HG02798 (cell line): ENCODE measurements at regions not wholly inside any gene's neighbourhood (a gene's known extent, or its start where the extent isn't known, plus 50 kb on each side); places are given as distances from the start of the nearest gene placed in this dataset.
"Not testable (repeated sequence)": the region's sequence is repeated elsewhere in the genome, so short reads cannot be mapped to it uniquely, and the experiment has no call there.

Experiments used
- ATAC-seq: cut with Tn5 transposase; IDR thresholded peaks from one replicate; pipeline ENCODE4 v1.9.1; 2021; ENCODE audit warnings: mild to moderate bottlenecking; ENCODE audit not compliant: unreplicated experiment, poor library complexity

GRCh38 chr3:174532776-174533175 is 326.4 kb upstream of the NAALADL2 start:
- no peak for ATAC-seq

- ATAC-seq: no peak
These were observed 325.8 kb upstream of the NAALADL2 start for GRCh38 chr3:174533286-174533685.

DNA sequence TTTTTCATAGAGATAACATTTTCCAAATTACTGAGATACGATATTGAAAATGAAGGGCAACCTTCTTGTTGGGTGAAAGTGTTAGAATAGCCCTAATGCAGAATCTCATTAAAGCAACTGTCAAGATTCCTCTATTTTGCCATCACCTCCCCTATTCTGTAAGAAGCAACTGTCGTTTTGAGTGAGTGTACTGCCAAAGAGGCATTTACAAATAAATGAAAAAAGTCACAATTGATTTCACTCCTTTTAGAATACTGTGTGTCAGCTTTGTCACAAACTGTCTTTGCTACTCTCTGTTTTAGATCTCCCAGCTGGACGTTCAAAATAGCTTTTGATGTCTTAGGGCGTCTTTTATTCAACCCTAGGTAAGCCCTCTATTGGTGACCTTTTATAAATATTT is 322.8 kb upstream of the NAALADL2 start:
- ATAC-seq: no peak

DNA sequence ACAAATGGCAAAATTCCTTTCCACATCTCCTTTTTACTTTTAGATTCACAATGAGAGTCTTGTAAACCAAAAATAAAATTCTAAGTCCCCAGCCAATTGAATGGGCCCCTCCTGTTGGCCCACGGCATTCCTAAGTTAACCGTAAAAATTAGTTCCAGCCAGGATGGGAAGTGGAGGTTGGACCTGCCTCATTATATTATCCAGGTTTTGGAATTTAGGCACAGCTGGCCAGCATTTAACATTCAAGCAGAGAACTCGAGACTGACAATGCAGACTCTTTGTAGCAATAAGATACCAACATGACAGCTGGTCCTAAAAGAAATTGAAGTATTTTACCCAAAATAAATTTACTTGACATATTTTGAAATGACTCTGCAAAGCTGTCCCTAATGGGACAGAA is 321.0 kb upstream of the NAALADL2 start:
- ATAC-seq: no peak

DNA sequence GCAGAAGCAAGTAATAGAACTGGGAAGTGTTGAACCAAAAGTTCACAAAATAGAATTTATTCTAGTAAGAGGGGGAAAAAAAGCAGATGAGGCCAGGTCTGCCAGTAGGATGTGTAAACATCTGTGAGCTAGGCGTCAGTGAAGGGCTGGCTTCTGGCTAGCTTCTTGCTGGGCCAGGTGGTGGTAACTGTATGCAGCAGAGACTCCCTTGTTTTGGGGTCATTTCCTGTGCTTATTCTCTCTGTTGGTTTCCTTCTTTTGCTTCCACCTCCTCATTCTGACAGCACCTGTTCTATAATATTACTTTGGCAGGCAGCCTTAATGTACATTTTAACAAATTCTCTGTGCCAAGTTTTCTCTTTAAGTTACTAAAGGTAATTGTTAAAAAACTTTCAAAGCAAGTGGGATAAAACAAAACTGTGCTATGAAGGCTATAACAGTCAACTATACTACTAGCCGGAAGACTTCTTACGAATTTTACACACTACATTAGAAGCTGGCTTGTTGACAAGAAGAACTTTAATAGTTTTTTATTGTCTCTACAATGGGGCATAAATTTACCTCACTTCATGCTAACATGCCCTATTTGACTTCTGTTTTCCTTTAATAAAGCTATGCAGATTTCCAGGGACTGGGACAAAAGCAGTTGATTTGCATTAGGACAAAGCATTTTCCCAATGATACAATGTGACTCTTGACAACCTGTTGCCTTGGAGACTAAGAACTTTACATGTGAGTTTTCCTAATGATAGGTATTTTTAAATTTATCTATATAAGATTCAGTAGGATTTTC is 318.8 kb upstream of the NAALADL2 start:
- ATAC-seq: no peak

DNA sequence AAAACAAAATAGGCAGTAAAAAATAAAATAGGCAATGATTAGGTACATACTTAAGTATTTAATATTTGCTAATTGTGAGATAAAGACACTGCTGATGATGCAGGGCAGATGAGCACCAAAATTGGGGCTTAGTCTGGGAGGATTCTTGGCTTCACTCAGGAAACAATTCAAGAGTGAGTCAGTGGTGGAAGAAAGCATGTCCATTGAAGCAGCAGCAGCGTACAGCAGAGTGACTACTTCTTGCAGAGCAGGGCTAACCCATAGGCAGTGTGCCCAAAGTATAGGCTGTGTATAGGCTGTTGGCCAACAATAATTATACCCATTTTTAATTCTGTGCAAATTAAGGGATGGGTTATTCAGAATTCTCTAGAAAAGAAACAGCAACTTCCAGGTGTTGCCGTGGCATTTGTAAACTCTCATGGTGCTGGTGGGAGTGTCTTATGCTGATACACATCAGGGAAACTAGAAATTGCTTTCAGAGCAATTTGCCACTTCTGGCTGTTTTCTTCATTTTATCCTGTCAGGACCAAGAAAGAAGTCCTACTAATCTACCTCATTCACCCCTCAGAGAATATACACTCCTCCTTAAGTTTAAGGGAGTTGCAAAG is 317.3 kb upstream of the NAALADL2 start:
- no peak for ATAC-seq

GRCh38 chr3:174547801-174548435 is 311.2 kb upstream of the NAALADL2 start:
- no peak for ATAC-seq

- ATAC-seq: no peak
These were observed 310.1 kb upstream of the NAALADL2 start for GRCh38 chr3:174548841-174549623.

DNA sequence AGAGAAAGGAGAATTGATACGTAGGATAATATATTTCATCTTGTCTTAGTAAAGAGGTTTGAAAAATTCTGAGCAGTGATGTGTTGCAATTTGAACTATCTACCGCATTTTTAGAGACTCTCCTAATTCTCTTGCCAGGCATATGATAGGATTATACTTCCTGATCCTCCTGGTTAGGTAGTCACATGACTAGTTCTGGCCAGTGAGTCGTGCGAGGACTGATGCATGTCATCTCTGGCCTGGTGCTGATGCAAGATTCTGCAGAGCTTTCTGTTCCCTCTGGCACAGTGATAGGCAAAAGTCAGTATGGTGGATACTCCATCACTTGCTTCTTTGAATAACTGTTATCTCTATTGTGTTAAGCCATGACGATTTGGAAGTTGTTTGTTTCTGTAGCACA is 277.6 kb upstream of the NAALADL2 start:
- no peak for ATAC-seq

DNA sequence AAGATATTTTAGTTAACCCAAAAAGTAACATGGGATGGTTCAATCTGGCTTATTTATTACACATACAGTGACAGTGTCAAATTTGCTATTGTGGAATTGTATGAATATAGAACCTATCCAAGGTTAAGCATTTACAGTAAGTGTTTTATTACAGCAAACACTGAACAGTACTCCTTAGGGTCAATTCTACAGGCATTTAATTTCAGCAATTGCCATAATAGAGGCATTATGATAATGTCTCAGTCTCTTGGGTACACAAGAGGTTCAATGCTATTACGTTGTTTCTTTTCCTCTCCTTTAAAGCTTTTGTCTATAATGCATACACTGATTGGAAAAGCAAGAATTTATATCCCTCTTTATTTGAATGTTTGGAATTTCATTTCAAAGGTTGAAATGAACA is 275.7 kb upstream of the NAALADL2 start:
- no peak for ATAC-seq

GRCh38 chr3:174587137-174587536 is 272.0 kb upstream of the NAALADL2 start:
- ATAC-seq: not testable (repeated sequence)

DNA sequence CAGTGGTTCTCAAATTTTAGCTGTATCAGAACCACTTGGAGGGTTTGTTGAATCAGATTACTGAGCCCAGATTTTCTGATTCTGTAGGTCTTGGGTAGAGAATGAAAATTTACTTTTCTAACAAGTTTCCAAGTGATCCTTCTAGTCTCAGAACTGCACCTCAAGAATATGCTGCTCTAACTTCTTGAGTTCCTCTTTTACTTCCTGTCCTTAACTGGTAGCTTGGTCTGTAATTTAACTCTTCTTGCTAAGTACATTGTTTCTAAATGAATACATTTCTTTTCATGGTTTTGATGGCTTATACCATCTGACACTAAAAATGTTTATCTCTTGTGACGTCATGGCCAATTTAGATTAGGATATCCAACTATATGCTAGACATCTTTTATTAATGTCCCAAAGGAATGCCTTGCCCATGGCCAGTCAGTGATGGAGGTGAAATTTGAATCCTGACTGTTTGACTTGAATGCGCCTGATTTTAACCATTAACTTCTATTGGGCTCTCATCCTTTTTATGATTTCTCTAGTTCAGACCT is 262.6 kb upstream of the NAALADL2 start:
- ATAC-seq: no peak

DNA sequence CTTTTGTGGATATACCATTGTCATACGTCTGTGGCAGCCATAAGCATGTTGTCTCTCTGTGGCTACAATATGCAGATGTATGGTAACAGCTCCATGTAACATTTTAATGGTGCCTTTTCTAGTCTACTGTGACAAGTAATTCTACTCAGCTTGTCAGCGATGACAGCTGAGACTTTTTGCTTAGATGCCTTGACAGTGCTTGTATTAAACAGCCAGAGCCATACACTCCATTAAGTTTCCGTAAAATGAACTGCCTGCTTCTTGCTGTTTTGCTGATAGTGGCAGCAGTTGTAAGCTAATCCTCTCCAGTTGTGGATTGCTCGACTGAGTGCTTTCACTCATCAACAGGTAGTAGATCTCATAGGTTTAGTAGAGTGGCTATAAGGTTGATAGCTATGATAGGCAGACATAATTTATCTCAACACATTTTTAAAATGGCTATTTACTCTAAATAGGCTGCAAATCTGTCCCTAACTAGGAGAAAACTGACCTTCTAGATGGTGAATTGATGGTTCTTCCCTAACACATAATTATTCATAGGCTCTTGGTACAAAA is 260.2 kb upstream of the NAALADL2 start:
- no peak for ATAC-seq

DNA sequence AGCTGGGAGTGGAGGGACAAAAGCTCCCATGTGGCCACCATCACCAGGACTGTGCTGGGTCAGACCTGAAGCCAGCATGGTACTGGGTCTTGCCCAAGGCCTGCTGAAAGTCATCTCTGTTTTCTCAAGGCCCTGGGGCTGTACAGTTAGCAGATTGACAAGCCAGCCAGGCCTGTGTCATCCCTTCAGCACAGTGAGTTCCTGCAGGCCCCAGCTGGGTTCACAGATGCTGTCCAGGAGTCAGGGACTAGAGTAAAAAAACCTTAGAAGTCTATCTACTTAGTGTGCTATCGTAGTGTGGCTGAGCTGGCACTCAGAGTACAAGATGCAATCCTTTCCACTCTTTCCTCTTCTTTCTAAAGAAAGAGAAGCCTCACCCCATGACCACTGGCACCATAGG is 246.0 kb upstream of the NAALADL2 start:
- no peak for ATAC-seq

DNA sequence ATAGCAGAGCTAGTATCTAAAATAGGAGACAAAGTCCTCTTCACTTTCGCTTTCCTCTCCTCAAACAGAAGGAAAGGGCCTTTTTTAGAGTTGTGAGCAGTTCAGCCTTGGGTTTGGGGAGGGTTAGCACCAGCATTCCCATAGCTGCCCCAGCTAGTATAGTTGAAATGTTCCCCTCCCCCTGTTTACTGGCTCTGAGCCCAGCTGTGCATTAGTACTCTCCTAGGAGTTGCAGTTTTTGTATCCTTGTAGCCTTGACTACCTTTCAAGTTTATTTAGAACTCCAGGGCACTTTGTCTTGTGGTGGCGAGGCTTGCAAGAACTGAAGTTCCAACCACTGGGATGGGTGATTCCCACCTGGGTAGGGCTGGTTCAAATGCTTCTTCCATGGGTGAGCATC is 245.1 kb upstream of the NAALADL2 start:
- ATAC-seq: no peak

- ATAC-seq: no peak
These were observed 240.6 kb upstream of the NAALADL2 start for GRCh38 chr3:174618368-174619080.

- ATAC-seq: no peak
These were observed 239.9 kb upstream of the NAALADL2 start for GRCh38 chr3:174619239-174619638.

DNA sequence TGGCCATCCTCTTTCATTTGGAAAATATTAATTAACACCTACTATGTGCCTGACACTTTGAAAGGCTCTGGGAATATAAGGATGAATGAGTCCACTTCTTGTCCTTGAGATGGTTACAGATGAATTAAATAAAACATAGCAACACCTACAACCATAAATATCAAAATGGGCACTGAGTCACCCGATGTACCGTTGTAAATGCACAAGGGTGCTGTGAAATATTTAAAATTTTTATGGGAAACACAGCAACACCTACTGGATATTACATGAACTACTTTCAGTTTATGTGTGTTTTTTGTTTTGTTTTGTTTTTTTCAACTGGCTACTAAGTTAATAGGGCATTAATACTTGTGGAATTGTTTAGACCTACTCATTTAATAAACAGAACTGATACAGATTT is 239.0 kb upstream of the NAALADL2 start:
- no peak for ATAC-seq

DNA sequence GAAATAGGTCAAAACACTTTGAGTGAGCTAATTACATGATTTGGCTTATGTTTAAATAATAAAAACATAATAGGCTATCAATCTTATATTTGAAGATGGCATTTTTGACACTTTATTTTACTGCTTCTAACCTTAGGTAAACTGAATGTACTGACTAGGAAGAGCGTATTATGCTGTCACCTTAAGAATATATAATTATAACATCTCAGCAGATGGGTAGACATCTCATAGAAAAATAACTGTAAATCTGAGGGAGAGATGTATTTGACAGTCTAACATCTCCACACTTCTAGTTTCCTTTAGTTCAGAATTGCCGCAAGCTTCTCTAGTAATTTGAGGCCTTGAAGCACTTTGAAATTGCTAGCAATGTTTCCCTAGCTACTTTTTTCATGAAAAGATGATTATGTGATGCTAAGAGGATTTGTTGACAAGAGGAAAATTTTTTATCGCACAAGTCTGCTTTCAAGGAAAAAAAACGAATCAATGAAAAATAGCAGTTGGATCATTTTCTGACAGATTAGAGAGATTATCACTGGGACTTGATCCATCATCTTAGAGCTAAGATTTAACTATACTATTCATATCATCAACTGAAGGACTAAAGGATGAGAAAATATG is 238.2 kb upstream of the NAALADL2 start:
- no peak for ATAC-seq
